ENCODE measurements at regions not wholly inside any gene's neighbourhood (a gene's known extent, or its start where the extent isn't known, plus 50 kb on each side); places are given as distances from the start of the nearest gene placed in this dataset.
"Not testable (repeated sequence)": the region's sequence is repeated elsewhere in the genome, so short reads cannot be mapped to it uniquely, and the experiment has no call there.

- DNase-seq (ENCODE audit: low read depth) = not testable (repeated sequence)
These were observed 141.3 kb upstream of the PITRM1 start for GRCh38 chr10:3313784-3314444.

- no peak for DNase-seq (ENCODE audit: low read depth)
These were observed 139.9 kb upstream of the PITRM1 start for GRCh38 chr10:3312403-3312940.

- DNase-seq (ENCODE audit: low read depth) = no peak
These were observed 137.6 kb upstream of the PITRM1 start for GRCh38 chr10:3310016-3310784.

- DNase-seq (ENCODE audit: low read depth) = no peak
These were observed 133.5 kb upstream of the PITRM1 start for GRCh38 chr10:3306050-3306449.

GRCh38 chr10:3295582-3296151 is 123.1 kb upstream of the PITRM1 start:
- no peak for DNase-seq (ENCODE audit: low read depth)

GRCh38 chr10:3294919-3295581 is 122.5 kb upstream of the PITRM1 start:
- DNase-seq (ENCODE audit: low read depth) = no peak

- DNase-seq (ENCODE audit: low read depth) = no peak
These were observed 121.2 kb upstream of the PITRM1 start for GRCh38 chr10:3293581-3294431.

- no peak for DNase-seq (ENCODE audit: low read depth)
These were observed 120.1 kb upstream of the PITRM1 start for GRCh38 chr10:3292636-3293035.

- DNase-seq (ENCODE audit: low read depth) = no peak
These were observed 118.0 kb upstream of the PITRM1 start for GRCh38 chr10:3290550-3290949.

GRCh38 chr10:3287572-3288445 is 115.2 kb upstream of the PITRM1 start:
- no peak for DNase-seq (ENCODE audit: low read depth)

- no peak for DNase-seq (ENCODE audit: low read depth)
These were observed 110.1 kb upstream of the PITRM1 start for GRCh38 chr10:3282674-3283017.

GRCh38 chr10:3281941-3282673 is 109.5 kb upstream of the PITRM1 start:
- DNase-seq (ENCODE audit: low read depth) = no peak

- no peak for DNase-seq (ENCODE audit: low read depth)
These were observed 106.2 kb upstream of the PITRM1 start for GRCh38 chr10:3278771-3279170.

GRCh38 chr10:3277566-3277965 is 105.0 kb upstream of the PITRM1 start:
- no peak for DNase-seq (ENCODE audit: low read depth)

- no peak for DNase-seq (ENCODE audit: low read depth)
These were observed 101.8 kb upstream of the PITRM1 start for GRCh38 chr10:3274414-3274813.

GRCh38 chr10:3273966-3274365 is 101.4 kb upstream of the PITRM1 start:
- DNase-seq (ENCODE audit: low read depth) = no peak

GRCh38 chr10:3272300-3272699 is 99.7 kb upstream of the PITRM1 start:
- DNase-seq (ENCODE audit: low read depth) = no peak

GRCh38 chr10:3271354-3272115 is 99.0 kb upstream of the PITRM1 start:
- DNase-seq (ENCODE audit: low read depth) = no peak

Data from forelimb muscle (tissue), 1 donor.